ENCODE measurements at regions not wholly inside any gene's neighbourhood (a gene's known extent, or its start where the extent isn't known, plus 50 kb on each side); places are given as distances from the start of the nearest gene placed in this dataset.
A peak's percentile ranks its signal among the peaks of the same experiment; 100 is the strongest.

DNA sequence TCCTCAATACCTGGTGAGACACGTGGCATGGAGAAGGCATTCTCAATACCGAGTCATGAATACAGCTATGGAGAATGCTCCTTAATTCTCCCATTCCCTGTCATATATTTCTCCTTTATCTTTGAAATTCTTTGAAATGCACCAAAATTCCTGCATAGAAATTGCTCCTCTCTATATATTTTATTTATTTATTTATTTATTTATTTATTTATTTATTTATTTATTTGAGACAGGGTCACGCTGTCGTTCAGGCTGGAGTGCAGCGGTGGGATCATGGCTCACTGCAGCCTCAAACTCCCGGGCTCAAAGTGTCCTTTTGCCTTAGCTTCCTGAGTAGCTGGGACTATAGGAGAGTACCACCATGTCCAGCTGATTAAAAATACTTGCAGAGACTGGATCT, 190.3 kb upstream of the MAF start:
- no peak for DNase-seq (ENCODE audit: low read depth in 3 of 3)

DNA sequence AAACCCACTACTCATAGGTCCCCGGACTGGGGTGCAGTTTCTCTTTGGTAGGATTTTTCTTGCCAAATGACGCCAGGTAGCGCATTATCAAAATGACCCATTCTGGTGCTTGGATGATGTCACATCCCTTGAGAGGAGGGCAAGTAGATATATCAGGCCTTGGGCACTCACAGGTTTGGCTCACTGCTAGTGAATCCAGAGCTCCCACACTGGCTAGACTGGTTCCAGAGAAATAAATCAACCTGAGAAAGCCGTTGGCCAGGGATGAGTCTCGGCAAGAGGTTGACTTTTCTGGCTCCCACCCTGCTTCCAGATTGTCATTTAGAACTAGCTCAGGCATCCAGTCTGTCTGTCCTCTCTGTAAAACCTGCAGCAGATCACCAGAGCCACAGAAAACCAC, 188.4 kb upstream of the MAF start:
- no peak for DNase-seq (ENCODE audit: low read depth in 3 of 3)

DNA sequence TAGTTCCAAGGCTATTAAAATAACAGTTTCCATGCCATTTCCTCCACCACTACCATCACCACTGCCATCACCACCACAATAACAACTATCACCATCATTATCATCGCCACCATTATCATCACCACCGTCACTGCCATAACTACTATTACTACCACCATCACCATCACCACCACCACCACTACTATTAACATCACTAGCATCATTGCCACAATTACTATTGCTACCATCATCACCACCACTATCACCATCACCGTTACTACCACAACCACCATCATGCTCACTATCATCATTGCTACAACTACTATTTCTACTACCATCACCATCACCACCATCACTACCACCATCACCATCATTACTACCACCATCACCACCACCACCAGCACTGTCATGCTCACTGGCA, 185.9 kb upstream of the MAF start:
- no peak for DNase-seq (ENCODE audit: low read depth in 3 of 3)

DNA sequence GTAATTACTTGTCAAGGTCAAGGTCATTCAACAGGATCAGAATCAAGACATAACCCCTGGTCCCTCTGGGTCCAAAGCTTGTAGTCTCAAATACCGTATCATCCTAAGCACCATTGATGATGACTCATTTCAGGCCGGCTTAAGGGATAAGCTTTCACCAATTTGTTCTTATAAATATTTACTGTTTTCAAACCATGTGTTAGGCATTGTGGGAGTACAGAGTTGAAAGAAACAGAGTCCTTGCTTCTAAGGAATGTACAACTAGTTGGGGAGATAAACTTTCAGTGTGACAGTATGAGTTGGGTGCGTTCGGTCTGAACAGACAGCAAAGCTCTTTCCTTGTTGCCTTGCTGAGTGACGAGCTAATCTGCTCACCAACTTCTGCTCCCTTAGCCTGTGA, 183.5 kb upstream of the MAF start:
- no peak for DNase-seq (ENCODE audit: low read depth in 3 of 3)

DNA sequence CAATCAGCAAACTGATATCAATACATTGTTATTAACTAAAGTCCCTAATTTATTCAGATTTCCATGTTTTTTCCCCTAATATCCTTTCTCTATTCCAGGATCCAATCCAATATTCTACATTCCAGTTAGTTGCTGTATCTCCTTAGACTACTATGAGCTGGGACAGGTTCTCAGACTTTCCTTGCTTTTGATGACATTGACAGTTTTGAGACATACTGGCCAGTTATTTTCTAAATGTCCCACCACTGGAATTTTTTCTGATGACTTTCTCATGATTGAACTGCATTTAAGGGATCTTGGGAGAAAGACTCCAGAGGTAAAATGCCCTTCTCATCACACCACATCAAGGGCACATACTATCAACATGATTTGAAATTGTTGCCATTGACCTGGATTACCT, 177.1 kb upstream of the MAF start:
- DNase-seq (ENCODE audit: low read depth in 3 of 3): no peak

DNA sequence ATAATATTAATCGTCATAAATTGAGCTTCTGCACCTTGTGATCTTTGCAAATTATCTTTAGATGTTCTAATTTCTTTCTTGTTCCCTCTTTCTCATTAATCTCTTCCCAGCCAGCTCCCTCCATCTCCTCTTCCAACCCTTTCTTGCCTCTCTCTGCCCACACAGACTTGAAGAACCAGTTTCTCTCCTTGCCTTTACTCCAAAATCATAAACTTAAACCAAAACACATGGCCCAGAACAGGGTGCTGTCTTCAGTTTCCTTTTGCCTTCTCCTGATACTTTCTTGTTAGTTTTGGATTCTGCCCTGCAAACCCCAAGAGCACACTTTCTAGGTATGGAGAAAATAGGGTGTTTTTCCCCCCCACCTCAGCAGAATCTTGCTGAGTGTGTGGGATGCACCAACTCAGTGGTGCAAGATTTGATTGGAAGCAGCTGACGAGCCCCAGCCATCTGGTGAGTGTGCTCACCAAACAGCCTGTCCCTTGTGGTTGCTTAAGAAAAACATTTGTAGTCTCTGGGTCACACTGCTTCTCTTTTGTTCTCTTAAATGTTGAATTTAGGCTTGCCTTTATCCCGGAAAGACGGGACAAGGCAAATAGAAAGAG, 175.8 kb upstream of the MAF start:
- no peak for DNase-seq (ENCODE audit: low read depth in 3 of 3)

DNA sequence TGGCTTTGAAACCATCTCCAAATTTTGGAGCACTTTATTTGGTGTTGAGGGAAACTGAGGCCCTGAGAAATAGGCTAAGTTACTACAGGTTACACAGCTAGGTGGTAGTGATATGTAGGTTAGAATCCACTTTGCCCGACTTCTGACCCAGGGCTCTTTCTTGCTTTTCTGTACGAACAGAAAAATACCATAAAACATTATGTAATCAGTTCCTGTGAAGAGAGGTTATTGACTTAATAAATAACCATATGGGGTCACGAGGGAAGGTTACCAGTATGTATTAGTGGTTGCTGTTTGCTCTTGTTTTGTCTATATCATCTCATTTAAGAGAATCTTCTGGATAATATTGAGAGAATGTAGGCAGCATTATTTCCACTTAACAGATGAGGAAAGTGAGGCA, 172.2 kb upstream of the MAF start:
- no peak for DNase-seq (ENCODE audit: low read depth in 3 of 3)

DNA sequence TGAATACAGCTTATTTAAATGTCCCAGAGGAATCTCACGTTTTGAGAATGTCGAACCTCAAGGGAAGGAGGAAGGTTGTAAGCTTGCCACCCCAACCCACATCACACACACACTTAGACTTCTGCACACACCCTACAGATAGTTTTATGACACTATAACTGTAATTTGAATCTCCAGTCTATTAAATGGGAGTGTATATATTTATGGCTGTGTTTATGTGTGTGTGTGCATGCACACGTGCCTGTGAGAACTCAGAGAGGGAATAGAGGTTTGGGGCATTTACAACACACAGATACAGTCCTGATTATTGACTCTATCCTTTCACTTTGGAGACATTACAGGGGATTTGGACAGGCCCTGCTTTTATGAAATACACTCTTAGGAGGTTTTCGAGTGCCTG, 171.5 kb upstream of the MAF start:
- no peak for DNase-seq (ENCODE audit: low read depth in 3 of 3)

DNA sequence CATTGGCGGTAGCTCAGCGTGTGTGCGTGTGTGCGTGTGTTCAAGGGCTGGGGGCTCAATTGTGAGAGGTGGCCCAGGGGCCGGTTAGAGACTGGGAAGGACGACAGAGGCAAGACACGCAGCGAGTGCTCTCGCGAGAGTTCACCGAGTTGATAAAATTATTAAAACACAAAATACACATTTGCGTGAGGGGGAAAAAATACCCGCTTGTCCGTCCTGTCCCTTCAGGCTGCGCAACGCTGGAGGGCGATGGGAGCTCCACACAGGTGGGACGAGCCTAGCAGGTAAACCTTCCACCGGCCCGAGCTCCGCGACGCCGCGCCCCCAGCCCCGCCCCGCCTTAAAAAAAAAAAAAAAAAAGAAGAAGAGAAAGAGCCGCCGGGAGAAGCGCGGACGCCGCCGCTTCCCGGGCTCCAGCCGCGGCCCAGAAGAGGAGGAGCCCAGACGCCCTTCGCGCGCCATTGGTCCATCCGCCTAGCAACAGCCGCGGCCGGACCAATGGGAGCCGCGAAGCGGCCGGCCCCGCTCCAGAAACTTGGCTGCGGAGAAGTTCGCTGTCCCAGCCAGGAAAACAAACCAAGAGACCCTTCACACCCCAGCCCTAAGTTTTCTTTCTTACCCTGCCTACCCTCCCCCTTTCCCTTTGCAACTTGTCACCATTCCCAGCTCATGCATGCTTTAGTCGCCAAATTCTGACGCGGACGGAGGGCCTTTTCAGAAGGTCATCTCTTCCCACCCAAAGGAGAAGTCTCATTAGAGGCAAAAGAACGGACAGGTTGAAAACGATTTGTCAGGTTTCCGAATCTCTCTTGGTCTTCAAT, 169.9 kb upstream of the MAF start:
- peak; percentile 38 to 60 (median 49) for DNase-seq (ENCODE audit: low read depth in 3 of 3)

DNA sequence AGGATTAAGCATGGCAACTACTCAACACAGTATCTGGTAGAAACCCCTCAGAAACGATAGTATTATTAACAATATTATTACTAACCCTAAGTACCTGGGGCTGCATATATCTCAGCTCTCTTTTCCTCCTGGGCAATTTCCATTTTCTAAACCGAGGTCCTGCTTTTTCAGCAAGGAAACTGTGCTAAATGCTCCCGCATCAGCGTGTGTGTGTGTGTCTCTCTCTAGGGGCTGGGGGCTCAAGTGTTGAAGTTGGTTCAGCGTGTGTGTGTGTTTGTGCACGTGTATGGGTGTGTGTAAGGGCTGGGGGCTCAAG, 169.3 kb upstream of the MAF start:
- DNase-seq (ENCODE audit: low read depth in 3 of 3): no peak

DNA sequence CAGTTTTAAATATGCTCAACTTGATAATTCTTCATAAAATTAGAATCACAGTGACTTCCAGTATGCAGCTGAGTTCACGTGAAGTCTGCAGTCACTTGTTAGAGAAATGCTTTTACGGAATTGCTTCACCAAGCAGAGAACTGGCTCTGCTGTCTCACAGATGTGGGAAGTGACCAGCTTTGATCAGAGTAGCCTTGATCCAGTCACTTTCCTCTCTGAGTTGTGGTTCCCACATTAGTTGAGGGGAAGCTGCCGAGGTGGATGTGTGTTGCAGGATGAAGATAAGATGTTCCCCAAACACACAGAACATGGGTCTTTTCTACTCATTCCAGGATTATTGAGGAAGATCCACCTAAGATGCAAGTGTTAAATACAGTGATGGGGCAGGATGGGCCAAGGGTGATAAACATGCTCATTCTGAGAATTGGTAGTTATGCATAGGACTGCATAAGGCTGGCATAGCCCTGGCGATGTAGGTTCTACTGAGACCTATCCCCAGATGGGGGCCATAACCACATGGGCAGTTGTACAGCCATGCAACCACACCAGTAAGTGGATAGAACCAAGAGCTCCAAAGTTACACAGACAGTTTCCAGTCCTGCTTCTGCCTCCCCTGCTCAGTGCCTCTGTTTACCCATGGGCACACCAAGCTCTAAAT, 168.9 kb upstream of the MAF start:
- DNase-seq (ENCODE audit: low read depth in 3 of 3): no peak

DNA sequence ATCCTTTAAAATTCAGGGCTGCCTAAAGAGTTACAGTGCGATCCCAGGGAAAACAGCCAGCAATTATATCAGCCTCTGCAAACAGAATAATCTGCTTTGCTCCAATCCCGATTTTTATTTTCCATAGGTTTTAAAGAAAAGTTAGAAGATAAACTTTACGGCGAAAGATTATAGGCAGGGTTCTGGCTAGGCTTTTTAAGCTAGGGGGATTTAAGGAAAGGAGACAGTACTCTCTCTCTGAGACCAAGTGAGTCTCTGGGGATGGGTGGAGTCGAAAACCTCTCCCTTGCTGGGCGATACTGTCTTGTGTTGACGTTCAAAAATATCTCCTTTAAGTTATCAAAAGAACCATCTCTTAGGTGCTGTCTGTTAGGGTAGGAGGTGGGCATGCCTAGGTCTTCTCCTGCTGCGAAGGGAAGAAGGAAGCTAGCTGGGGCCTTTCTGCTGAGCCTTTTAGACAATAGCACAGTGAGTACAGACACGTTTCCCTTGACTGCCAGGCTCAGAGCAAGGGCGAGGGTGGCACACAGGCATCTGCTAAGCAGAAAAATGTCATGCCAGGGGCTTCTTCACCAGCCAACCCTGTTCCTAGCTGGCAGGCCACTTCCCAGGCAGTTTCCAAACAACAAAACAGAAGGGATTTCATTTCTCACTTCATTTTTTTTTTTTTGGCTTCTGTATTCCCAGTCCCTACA, 167.9 kb upstream of the MAF start:
- no peak for DNase-seq (ENCODE audit: low read depth in 3 of 3)

DNA sequence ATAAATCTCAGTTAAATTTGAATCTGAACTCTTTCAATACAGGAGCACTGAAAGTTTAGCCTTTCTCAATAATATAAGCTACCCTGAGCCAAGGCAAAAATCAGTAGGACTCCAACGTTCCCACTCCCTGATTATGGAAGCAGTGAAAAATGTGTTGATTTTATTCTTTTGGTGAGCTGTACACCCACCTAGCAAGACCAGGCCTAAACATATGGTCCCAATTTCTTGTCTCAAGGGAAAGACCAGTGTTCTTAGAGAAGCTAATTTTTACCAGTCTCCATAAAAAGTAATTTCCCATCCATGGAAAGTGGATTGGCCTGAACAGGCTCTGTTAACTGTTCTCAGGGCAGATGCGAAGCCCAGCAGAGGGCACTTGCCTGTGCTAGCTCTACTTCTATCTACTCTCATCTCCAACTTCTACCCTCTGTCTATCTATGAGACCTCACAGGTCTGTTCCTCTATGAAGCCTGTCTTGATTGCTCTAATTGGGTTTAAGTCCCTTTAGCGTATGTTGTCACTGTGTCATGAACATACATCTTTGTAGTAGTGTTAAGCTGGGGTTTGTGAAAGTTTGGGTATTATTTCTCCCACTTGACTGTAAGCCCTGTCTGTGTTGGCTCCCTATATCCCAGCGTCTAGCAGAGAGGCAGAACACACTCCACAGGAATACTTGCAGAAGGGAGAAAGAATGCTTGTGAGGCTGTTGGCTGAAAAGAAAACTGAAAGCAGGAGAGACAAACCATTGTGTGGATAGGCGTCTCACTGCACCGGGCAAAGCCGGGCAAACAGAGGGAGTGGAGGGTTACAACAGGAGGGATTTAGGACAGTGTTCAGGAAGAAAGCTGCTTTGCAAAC, 167.1 kb upstream of the MAF start:
- no peak for DNase-seq (ENCODE audit: low read depth in 3 of 3)

DNA sequence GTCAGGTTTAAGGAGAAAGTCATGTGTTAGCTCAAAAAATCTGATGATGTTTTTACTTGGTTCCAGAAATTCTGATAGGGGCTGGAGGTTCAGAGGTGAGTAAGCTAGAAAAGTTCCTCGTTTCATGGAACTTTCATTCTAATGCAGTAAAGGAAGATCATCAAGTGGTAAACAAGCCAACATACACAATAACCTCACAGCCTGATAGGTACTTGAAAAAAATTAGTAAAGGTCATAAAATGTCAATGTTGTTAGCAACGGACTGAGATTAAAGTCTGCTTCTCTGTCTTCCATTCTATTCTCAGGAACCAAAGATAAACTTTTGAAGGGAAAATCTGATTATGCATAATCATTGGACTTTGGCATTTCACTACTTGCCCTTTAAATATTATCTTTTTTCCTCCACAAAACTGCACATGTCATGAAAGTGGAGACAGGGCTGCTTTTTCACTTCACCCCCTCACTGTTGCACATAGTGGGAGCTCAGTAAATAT, 165.4 kb upstream of the MAF start:
- DNase-seq (ENCODE audit: low read depth in 3 of 3): no peak

DNA sequence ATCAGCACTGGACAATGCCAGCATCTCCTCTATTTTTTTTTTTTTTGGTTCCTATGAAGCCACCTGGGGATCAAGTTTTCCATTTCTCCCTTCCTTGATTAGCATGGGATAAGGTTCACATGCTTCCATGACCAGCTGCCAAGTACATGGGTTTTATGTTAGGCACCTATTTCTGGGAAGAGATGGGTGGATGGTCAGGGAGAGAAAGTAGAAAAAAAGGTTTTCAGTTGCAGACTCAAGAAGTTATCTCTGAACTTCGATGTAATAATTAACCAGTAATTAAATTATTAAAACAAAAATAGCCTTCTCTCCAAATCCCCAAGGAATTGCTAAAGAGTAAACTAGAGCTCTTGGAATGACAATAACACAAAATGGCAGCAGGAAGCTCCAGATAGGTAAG, 164.9 kb upstream of the MAF start:
- no peak for DNase-seq (ENCODE audit: low read depth in 3 of 3)

DNA sequence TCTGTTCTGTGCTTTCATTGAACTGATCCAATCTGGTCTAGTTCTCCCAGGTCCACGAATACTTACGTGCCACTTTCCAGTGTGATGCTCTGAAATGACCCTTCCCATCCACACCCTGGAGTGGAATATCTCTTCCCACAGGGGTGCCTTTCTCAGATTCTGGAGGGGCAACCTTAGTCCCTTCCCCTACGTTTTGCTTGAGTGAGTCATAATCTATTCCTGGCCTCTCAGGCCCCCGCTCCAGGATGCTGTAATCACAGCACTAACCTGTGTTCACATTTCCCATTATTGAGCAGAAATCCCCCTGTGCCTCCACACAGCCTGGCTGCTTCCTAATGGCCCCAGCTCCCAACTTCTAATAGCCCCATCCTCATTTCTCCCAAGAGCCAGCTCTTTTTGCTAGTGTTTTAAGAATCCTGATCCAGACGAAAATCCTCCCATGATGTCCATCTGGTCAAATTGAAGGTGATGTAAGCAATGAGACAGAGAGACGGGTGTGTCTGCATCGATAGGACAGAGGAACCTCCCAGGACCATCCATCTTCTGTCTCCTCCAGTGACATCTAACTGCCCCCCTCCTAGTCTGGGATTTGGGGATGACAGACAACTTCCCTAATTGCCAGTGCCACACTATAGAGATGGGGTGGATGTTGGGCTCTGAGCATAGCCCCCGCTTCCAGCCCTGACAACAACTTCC, 164.0 kb upstream of the MAF start:
- no peak for DNase-seq (ENCODE audit: low read depth in 3 of 3)

DNA sequence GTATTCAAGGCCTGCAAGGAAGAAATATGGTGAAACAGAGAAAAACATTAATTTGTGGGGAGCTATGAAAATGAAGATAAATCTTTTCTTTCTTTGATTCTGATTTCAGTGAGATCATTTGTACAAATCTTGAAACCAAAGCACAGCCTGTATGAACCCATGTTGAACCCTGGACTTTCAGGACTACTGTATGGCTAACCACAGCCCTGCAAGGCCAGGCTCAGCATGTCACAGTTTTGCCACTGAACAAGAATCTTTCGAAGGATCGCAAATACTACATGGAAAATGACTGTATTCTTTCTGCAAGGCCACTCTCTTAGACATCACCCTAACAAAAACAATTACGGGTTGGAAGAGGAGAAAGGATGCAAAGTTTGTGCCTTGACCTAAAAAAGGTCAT, 161.7 kb upstream of the MAF start:
- DNase-seq (ENCODE audit: low read depth in 3 of 3): no peak

DNA sequence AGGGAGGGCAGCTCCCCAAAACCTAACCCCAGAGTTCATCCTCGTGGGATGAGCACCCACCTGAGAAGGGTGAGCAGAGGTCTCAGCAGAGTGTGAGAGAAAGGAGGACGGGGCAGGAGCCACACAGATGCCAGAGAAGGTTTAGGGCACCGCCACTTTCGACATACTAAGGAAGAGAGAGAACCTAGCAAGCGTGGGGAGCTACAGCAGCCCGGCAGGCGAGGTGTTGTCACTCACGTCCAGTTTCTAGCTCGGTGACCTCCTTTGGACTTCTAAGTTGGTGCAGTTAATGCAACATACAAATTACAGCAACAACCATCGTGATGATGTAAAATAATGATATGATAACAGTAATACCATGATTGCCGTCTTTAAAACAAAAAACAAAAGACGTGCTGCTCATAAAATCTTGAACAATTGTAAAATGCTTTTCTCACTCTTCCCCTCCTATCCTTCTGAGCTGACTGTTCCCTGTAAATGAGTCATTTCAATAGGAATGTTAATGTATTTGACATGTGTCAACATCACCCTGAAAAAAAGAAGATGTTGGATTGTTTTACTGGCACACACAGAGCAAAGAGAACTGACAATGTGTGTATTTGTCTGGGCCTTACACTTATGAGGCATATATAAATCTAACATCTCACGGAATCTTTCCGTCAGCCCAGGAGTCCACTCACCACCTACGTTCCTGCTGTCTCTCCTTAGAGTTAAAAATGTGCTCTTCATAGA, 158.2 kb upstream of the MAF start:
- no peak for DNase-seq (ENCODE audit: low read depth in 3 of 3)

DNA sequence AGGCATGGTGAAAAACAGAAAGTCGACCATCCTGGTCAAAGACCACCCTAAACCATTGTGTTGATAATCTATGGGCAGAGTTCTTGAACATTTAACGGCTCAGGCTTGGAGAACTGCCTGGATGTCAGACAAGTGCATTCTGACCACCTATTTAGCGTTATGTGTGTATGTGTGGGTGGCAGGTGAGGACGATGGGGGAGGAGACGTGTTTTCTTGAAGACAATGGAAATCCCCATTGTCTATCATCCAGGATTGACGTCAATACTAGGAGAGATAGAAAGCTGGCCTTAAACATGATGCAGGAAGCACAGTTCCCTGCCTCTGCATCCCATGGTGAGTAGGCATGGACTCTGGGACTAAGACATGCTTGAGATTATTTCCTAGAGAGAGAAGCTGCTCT, 157.4 kb upstream of the MAF start:
- DNase-seq (ENCODE audit: low read depth in 3 of 3): no peak

DNA sequence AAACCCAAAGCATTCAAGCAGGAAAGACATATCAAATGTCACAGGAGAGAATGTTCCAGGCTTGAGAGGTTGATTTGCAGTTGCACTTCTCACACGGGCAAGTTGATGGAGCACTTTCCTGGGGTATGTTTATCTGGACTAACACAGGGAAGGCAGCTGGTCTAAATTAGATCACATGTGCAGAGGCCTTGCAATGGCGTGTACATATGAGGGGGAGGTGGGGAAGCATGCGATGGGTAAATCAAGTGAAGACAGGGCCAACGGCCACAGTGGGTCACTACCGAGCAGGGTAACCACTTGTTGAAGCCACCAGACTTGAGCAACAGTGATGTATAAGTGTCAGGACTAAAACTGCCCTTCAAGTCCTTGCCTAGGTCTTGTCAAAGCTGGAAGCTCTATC, 156.6 kb upstream of the MAF start:
- DNase-seq (ENCODE audit: low read depth in 3 of 3): no peak

All from stimulated activated CD4-positive, alpha-beta T cell treated with anti-CD3 and anti-CD28 coated beads, TNF-alpha, amount 100 ng/mL, for 48 hours (primary cell).